Stimulated activated CD4-positive, alpha-beta T cell treated with anti-CD3 and anti-CD28 coated beads, Interleukin-1b, Interleukin-23, amount 100 ng/mL, for 48 hours (primary cell): ENCODE measurements at regions not wholly inside any gene's neighbourhood (a gene's known extent, or its start where the extent isn't known, plus 50 kb on each side); places are given as distances from the start of the nearest gene placed in this dataset.
"Not testable (repeated sequence)": the region's sequence is repeated elsewhere in the genome, so short reads cannot be mapped to it uniquely, and the experiment has no call there.

Experiments used
- DNase-seq: peaks from one replicate; pipeline ENCODE4 v3.0.0-alpha.2; 2020

GRCh38 chr1:185463011-185463410 is 146.0 kb upstream of the IVNS1ABP start:
- DNase-seq = no peak

- DNase-seq = not testable (repeated sequence)
These were observed 143.7 kb upstream of the IVNS1ABP start for GRCh38 chr1:185460723-185461122.

- no peak for DNase-seq
These were observed 142.1 kb upstream of the IVNS1ABP start for GRCh38 chr1:185459141-185459540.

GRCh38 chr1:185458670-185459069 is 141.6 kb upstream of the IVNS1ABP start:
- no peak for DNase-seq

- no peak for DNase-seq
These were observed 136.6 kb upstream of the IVNS1ABP start for GRCh38 chr1:185453496-185454192.

- no peak for DNase-seq
These were observed 133.9 kb upstream of the IVNS1ABP start for GRCh38 chr1:185450917-185451316.

- no peak for DNase-seq
These were observed 133.2 kb upstream of the IVNS1ABP start for GRCh38 chr1:185450060-185450788.

- DNase-seq = no peak
These were observed 132.5 kb upstream of the IVNS1ABP start for GRCh38 chr1:185449378-185450059.

GRCh38 chr1:185448591-185449186 is 131.6 kb upstream of the IVNS1ABP start:
- DNase-seq = no peak

- no peak for DNase-seq
These were observed 129.1 kb upstream of the IVNS1ABP start for GRCh38 chr1:185446131-185446530.

GRCh38 chr1:185445594-185445993 is 128.6 kb upstream of the IVNS1ABP start:
- no peak for DNase-seq

GRCh38 chr1:185444676-185445075 is 127.6 kb upstream of the IVNS1ABP start:
- DNase-seq = no peak

GRCh38 chr1:185442050-185442449 is 125.0 kb upstream of the IVNS1ABP start:
- no peak for DNase-seq

GRCh38 chr1:185441605-185442004 is 124.6 kb upstream of the IVNS1ABP start:
- DNase-seq = no peak

GRCh38 chr1:185440877-185441276 is 123.8 kb upstream of the IVNS1ABP start:
- no peak for DNase-seq

- peak; percentile 27 for DNase-seq
These were observed 122.8 kb upstream of the IVNS1ABP start for GRCh38 chr1:185439727-185440415.

- DNase-seq = no peak
These were observed 121.9 kb upstream of the IVNS1ABP start for GRCh38 chr1:185438936-185439335.

- DNase-seq = no peak
These were observed 118.8 kb upstream of the IVNS1ABP start for GRCh38 chr1:185435696-185436379.

GRCh38 chr1:185434721-185435120 is 117.7 kb upstream of the IVNS1ABP start:
- DNase-seq = no peak

GRCh38 chr1:185433667-185434066 is 116.6 kb upstream of the IVNS1ABP start:
- no peak for DNase-seq

- DNase-seq = no peak
These were observed 115.9 kb upstream of the IVNS1ABP start for GRCh38 chr1:185432948-185433347.

- no peak for DNase-seq
These were observed 114.6 kb upstream of the IVNS1ABP start for GRCh38 chr1:185431612-185432011.
